G401.6 (cell line): ENCODE measurements at regions not wholly inside any gene's neighbourhood (a gene's known extent, or its start where the extent isn't known, plus 50 kb on each side); places are given as distances from the start of the nearest gene placed in this dataset.
"Not testable (repeated sequence)": the region's sequence is repeated elsewhere in the genome, so short reads cannot be mapped to it uniquely, and the experiment has no call there.

Source experiments
- FAIRE-seq: peaks from 2 replicates; lab custom pipeline; 2012; peaks lifted over from hg19 to GRCh38; lab: Jason Lieb, UNC

DNA sequence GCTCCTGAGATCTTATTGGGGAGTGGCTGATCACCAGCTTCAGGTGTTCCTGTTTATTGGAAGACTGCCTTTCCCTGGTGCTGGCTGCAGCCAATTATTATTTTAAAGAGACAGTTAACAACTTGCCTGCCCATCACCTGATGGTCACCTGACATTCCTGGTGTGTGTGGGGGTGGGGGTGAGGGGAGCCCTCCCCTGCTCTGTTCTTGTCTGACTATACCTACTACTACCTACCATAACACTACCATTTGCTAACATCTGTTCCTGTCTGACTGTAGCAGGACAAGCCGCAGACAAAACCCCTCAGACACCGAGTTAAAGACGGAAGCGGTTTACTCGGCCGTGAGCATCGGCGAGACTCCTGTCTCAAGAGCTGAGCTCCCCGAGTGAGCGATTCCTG lies 54.9 kb upstream of the NBPF3 start:
- FAIRE-seq = no peak

DNA sequence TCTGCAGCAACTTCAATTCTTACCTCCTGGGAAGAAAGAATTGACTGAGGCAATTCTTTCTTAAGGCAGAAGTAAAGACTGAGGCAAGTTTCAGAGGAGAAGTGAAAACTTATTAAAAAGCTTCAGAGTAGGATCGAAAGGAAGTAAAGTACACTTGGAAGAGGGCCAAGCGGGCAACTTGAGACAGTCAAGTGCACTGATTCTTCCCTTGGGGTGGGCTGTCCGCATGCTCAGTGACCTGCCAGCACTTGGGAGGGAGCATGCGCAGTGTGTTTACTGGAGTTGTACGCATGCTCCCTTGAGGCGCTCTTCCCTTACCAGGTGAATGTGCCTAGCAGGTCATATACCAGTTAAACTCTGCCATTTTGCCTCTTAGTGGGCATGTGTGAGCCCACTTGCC lies 55.3 kb upstream of the NBPF3 start:
- FAIRE-seq = no peak

DNA sequence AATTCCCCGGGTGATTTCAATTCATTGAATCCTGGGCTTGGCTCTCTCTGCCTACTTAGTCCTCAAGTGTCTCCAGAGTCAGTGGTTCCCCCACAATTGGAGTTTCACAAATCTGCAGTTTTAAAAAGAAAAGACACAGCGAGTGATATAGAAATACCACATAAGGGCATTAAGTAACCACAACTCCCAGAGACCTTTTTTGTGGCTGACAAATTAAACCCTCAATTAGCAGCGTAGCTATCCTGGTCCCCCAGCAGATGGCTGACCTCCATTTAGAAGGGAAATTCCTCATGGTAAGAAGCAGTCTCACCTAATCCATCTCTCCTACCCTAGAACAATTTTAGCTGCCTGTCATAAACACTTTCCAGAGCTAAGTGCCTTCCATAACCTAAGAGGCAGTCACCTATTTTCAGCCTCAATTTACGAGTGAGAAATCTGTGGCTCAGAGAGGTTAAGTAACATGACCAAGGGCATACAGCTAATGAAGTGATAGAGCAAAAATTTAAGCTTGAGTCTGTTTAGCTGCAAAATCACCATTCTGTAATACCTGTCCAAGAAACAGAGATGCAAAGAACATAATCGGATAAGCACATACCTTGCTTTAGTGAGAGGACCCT lies 56.0 kb upstream of the NBPF3 start:
- FAIRE-seq = no peak

DNA sequence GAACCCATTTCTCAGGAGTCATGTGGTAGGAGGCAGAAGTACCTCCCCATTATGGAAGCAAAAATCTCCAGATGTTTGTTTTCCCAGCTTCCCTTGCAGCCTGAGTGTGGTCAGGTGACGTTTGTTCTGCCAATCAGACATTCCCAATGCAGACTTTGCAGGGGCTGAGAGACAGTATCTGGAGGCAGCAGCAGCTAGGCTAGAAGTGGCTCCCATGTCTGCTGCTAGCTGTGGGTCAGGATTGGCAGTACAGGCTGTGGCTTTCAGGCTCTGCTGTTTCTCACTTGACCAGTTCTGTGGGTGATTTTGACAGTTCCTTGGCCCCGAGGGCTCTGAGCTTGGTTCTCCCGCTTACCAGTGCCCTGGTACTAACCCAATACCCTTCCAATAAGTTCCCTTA lies 58.6 kb upstream of the NBPF3 start:
- FAIRE-seq = no peak

DNA sequence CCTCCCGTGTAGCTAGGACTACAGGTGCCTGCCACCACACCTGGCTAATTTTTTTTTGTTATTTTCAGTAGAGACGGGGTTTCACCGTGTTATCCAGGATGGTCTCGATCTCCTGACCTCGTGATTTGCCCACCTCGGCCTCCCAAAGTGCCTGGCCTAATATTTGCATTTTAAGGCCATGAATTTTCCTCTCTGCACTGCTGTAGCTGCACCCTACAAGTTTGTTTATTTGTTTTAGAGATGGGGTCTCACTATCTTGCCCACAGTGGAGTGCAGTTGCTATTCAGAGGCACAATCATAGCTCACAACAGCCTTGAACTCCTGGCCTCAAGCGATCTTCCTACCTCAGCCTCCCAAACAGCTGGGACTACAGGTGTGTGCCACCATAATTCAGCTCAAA lies 59.8 kb upstream of the NBPF3 start:
- FAIRE-seq = not testable (repeated sequence)

DNA sequence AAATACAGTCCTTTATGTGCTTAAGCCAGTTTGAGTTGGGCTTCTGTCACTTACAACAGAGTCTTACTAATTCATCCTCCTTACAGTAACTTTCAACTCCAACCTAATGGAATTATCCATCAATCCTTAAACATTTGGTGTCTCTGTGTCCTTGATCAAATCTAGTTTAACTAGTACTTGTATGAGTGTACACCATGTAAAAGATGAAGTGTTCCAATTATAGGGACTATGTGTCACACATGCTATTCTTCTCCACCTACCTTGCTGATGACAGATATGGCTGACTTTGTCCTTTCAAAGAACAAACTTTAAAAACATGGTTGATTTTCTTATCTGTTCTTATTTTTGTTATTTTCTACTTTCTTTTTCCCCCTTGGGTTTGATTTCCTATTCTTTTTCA lies 60.4 kb upstream of the NBPF3 start:
- no peak for FAIRE-seq

DNA sequence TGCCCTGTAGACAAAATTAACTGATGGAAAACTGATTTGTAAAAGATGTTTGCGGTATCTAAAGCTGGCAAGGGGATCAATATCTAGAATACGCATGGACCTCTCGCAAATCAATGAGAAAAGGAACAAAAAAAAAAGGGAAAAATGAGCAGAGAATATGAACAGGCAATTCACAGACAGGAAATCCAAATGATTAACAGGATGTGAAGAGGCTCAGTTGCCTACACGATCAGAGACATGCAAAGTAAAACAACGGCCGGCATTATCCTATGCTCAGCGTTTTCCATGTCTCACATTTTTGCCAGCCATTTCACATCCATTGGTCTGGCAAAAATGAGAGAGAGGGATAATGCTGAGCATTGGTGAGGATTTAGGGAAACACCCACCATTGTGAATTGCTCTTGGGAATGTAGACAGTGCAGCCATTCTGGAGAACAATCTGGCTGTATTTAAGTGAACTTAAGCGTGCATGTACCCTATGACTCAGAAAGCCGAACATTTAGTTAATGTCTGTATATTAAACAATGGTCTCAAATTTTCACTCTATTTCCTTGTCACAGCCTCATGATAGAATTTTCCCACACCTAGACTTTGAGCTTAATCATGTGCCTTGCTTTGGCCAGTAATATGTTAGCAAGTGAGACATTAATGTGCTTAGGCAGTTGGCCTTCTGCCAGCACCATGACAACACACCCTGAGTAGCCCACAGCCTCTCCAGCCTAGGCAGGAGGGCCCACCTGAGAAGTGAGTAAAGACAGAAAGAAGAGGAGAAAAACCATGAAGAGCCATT lies 61.0 kb upstream of the NBPF3 start:
- FAIRE-seq = no peak

DNA sequence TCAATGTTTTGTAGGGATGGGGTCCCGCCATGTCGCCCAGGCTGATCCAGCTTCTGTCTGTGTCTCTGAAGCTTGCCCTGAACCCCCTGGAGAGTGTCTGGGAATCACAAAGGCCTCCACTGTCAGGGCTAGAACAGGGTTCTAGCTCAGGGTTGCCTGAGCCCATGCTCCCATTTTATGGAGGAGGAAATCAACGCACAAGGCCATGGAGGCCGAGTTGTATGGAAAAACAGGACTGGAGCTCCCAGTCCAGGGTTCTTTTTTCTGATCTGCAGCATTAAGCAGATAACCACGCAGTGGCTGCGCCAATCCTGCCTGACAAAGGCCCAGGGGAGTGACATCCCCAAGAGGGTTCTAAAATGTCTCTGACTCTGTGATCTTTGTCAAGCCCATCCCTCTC lies 67.6 kb upstream of the NBPF3 start:
- FAIRE-seq = no peak

DNA sequence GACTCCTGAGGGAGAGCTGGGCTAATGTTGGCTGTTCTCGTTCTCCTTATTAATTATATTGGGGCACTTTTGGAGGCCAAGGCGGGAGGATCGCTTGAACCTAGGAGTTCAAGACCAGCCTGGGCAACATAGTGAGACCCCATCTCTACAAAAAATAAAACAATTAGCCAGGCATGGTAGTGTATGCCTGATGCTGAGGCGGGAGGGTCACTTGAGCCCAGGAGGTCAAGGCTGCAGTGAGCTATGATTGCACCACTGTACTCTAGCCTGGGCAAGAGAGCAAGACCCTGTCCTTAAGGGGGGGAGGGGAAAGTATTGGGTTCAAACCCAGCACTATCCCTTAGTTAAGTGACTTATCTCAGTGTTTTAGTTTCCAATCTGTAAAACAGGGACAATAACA lies 70.0 kb upstream of the NBPF3 start:
- FAIRE-seq = no peak

DNA sequence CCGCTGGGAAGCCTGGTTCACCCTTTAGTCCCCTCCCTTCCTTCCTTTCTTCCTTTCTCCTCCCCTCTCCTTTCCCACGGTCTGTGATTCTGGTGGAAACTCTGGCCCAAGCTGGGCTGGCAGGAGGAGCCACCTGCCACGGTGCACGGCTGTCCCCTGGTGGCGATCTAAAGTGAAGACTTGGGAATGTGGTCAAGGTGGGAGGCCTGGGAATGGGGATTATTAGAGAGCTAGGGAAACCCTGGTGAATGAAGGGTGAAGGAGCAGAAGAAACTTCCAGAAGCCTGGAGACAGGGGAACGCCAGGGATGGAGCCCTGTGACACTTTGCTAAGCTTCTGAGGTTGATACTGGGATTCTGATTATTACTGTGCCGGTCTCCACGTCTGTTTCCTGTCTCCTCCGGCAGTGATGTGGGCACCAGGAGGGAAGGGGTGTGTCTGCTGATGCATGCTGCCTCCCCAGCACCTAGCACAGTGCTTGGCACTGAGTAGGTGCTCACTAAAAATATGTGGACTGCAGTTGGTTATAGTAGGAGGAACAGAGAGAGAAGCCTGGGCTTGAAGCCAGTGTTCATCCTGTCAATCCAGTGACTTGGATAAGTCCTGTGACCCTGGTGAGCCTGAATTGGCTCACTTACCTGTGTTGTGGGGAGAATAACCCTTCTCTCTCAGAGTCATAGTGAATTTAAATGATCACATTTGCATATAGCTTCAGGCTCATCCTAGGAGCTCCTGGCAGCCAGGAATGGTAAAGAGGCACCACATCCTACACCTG lies 71.2 kb upstream of the NBPF3 start:
- peak; percentile 72 for FAIRE-seq

DNA sequence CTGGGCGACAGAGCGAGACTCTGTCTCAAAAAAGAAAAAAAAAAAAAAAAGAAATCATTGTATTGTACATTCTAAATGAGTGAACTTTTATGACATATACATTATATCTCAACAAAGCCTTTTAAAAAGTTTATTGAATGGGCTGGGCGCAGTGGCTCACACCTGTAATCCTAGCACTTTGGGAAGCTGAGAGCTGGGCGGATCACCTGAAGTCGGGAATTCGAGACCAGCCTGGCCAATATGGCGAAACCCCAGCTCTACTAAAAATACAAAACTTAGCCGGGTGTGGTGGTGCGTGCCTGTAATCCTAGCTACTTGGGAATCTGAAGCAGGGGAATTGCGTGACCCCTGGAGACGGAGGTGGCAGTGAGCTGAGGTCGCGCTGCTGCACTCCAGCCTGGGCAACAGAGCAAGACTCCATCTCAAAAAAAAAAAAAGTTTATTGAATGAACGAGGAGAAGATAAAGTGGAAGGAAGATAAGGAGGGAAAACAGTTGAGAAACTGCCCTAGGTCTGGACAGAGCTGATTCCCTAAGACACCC lies 71.9 kb upstream of the NBPF3 start:
- FAIRE-seq = not testable (repeated sequence)

DNA sequence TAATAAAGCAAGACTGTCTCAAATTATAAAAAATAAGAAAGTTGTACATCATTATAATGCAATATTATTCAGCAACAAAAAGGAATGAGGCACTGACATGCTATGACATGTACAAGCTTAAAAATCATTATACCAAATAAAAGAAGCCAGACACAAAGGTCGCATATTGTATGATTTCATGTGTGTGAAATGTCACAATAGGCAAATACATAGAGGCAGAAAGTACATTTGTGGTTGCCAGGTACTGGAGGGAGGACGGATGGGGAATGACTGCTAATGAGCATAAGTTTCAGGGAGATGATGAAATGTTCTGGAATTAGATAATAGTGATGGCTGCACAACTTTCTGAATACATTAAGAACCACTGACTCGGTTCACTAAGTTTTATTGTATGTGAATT lies 73.6 kb upstream of the NBPF3 start:
- FAIRE-seq = no peak

DNA sequence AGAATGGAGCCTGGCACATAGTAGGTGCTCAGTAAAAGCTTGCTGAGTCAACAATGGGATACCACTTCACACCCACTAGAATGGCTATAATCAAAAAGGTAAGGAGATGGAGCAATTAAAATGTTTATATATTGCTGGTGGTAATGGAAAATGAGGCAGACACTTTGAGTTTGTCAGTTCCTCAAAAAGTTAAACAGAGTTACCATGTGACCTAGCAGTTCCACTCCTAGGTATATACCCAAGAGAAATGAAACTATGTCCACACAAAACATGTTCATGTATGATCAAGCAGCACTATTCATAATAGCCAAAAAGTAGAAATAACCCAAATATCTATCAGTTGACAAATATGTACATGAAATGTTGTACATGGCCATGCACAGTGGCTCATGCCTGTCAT lies 74.8 kb upstream of the ECE1 start:
- no peak for FAIRE-seq

DNA sequence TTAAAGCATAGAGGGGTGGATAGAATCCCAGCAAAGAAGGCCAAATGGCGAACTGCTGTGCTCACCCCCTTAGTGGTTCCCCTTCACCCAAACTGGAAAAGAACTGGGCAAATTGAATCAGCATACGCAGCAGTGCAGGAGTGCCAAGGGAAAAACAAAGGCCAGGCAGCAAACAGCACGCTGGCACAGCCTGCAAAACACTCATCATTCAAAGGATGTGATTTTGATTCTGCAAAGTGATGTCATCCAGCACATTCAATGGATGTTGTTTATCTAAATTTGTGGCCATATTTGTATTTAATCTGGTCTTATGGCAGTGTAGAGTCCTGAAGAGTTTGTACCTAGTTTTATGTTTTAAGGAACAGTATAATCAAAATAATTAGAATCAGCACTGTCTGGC lies 71.8 kb upstream of the ECE1 start:
- FAIRE-seq = no peak

DNA sequence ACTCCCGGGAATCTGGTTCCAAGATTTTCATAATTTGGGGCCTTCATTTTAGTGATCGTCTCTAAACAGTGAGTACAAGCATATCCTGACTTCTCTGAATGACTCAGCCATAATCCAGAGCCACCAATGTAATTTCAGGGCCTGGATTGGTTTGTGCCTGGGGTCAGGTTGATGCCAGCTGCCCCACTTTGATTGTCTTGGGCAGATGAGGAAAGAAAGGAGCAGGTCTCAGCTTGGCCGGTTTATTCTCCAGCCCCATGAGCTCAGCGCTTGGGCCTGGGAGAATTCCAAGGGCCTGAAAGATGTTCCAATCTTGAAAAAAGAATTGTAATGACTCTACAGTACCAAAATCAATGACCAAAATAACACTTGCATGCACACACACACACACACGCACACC lies 71.2 kb upstream of the ECE1 start:
- FAIRE-seq = no peak

DNA sequence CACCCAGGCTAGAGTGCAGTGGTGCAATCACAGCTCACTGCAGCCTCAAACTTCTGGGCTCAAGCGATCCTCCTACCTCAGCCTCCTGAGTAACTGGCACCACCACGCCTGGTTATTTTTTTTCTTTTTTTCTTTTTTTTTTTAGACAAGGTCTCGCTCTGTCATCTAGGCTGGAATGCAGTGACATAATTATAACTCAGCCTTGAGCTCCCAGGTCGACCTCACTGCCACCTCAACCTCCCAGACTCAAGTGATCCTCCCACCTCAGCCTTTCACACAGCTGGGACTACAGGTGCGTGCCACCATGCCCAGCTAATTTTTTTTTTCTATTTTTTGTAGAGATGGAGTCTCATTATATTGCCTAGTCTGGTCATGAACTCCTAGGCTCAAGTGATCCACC lies 66.9 kb upstream of the ECE1 start:
- FAIRE-seq = no peak

DNA sequence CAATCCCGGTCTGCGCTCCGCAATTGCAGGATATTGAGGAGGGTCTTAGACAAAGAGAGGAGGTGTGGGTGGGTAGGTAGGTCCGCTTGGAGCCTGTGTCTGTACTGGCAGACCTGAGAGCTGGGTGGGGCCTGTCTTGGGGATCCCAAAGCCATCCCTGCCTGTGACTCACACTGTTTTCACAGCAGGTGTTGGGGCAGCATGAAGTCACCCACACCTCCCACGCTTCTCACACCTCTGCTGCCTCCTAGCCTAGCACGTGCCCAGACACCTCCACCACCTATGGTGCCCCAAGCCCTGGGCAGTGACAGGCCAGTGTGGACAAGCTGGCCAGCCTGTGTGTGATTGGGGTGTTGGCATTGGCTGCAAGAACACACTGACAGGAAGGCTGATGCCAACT lies 65.7 kb upstream of the ECE1 start:
- FAIRE-seq = no peak

DNA sequence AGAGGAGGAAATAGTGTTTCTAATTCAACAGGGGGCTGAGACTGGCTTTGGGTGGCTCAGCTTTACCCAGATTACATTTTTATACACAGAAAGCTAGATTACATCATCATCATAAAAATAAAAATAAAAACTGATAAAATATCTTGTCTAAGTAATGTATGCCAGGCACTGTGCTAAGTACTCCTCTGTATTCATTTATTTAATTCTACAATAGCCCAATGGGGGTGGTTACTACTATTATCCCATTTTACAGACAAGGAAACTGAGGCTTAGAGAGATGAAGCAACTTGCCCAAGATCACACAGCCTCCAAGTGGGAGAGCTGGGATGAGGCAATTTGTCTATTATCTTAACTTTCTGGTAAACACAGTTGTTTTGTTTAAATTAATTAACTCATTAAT lies 62.3 kb upstream of the ECE1 start:
- no peak for FAIRE-seq

DNA sequence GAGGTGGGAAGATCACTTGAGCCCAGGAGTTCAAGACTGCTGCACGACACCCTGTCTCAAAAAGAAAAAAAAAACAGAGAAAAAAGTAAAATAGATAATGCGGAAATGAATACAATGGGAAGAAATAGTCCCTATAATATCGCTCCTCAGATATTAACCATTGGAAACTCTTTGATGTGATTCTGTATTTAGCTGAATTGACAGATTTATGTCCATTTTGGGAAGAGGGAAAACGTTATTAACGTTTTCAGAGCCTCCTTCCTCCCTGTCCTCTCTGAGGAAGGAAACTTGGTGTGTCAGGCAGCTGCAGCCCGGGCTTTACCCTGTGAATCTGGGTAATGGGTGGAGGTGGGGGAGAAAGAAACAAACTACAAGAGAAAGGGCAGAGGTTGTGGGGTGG lies 61.6 kb upstream of the ECE1 start:
- FAIRE-seq = no peak

DNA sequence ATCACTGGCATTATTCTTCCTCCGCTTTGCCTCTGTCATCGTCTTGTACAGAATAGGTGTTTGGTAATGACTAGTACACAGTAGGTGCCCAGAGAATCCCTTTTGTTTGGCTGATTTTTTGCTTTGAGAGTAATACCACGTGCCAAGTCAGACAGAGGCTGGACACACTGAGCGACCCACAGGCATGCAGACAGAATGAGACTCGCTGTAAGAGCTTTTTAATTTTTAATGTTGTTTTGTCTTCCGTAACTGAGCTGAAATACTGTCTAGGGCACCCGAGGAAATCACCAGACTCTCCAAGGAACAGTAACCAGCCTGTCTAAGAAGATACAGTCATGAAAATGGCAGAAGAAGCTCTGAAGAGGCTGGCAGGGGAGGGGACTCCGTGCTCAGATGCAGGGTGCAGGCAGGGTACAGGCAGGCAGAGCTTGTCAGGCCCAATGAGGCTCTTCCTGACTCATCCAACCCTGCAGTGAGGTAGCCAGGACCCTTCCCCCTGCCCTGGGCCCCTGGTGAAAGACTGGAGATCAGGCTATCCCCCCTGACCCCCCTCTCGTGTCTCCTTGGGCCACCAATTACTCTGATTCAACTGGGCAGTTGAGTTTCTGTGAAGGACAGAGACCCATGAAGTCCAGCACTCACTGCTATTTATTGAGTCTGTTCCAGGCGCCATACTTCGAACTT lies 60.1 kb upstream of the ECE1 start:
- no peak for FAIRE-seq

DNA sequence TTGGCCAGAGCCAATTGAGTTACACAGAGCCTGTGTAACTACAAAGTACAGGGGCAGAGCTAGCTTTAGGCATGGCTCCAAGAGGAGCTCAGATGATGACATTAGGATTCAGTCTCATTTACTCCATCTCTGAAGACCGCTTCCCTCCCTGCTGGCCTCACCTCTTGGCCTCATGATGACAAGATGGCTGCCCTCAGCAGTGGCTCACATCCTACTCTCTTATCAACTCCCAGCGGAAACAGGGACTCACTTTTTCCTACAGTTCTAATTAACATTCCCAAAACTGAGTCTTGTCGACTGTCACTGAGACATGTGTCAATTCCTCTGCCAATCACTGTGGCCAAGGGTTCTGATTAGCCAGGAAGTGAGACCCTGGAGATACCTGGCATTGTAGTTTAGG lies 59.4 kb upstream of the ECE1 start:
- FAIRE-seq = no peak

DNA sequence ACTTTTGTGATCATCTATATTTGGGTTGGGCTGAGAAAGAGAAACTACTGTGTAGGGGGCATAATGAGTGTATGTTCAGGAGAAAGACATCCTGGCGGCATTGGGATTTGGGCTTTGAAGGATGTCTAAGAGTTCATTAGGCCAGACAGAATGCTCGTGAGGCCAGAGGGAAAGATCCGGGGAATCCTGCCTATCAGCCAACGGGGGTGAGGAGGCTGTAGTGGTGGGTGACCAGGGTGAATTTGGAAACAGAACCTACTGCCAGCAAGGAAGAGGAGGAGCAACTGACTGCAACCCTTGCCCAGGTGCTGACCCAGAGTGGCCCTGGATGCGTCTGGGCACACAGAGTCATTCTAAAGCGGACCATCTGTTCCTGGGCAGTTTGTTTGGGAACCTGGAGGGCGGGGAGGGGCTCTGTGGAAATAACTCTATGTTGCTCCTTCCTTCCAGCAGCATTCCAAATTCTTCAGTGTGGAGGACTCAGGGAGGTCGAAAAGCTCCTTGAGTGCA lies 56.9 kb upstream of the ECE1 start:
- FAIRE-seq = no peak
